ENCODE measurements at regions not wholly inside any gene's neighbourhood (a gene's known extent, or its start where the extent isn't known, plus 50 kb on each side); places are given as distances from the start of the nearest gene placed in this dataset.
"Not testable (repeated sequence)": the region's sequence is repeated elsewhere in the genome, so short reads cannot be mapped to it uniquely, and the experiment has no call there.

GRCh38 chr7:86592185-86592584 lies 51.5 kb upstream of the GRM3 start:
- no peak for DNase-seq (ENCODE audit: low read depth in 3 of 3, low spot score in 2 of 3)

- DNase-seq (ENCODE audit: low read depth in 3 of 3, low spot score in 2 of 3), result no peak
These were observed 69.7 kb upstream of the GRM3 start for GRCh38 chr7:86574006-86574405.

GRCh38 chr7:86558680-86559501 lies 84.8 kb upstream of the GRM3 start:
- DNase-seq (ENCODE audit: low read depth in 3 of 3, low spot score in 2 of 3), result no peak

GRCh38 chr7:86534641-86535040 lies 109.1 kb upstream of the GRM3 start:
- DNase-seq (ENCODE audit: low read depth in 3 of 3, low spot score in 2 of 3), result no peak

- DNase-seq (ENCODE audit: low read depth in 3 of 3, low spot score in 2 of 3), result no peak
These were observed 139.5 kb upstream of the GRM3 start for GRCh38 chr7:86504229-86504628.

GRCh38 chr7:86499986-86500385 lies 143.7 kb upstream of the GRM3 start:
- DNase-seq (ENCODE audit: low read depth in 3 of 3, low spot score in 2 of 3), result no peak

- no peak for DNase-seq (ENCODE audit: low read depth in 3 of 3, low spot score in 2 of 3)
These were observed 157.9 kb upstream of the GRM3 start for GRCh38 chr7:86485827-86486226.

GRCh38 chr7:86479144-86479543 lies 164.6 kb upstream of the GRM3 start:
- DNase-seq (ENCODE audit: low read depth in 3 of 3, low spot score in 2 of 3), result no peak

- no peak for DNase-seq (ENCODE audit: low read depth in 3 of 3, low spot score in 2 of 3)
These were observed 166.3 kb upstream of the GRM3 start for GRCh38 chr7:86477343-86477935.

- DNase-seq (ENCODE audit: low read depth in 3 of 3, low spot score in 2 of 3), result no peak
These were observed 172.9 kb upstream of the GRM3 start for GRCh38 chr7:86470763-86471162.

- peak; percentile 53 to 74 (median 54) for DNase-seq (ENCODE audit: low read depth in 3 of 3, low spot score in 2 of 3)
These were observed 173.9 kb upstream of the GRM3 start for GRCh38 chr7:86469680-86470295.

GRCh38 chr7:86454753-86455152 lies 189.0 kb upstream of the GRM3 start:
- DNase-seq (ENCODE audit: low read depth in 3 of 3, low spot score in 2 of 3), result no peak

GRCh38 chr7:86453454-86453853 lies 190.3 kb upstream of the GRM3 start:
- no peak for DNase-seq (ENCODE audit: low read depth in 3 of 3, low spot score in 2 of 3)

- DNase-seq (ENCODE audit: low read depth in 3 of 3, low spot score in 2 of 3), result no peak
These were observed 194.9 kb upstream of the GRM3 start for GRCh38 chr7:86448856-86449255.

GRCh38 chr7:86445285-86445684 lies 198.4 kb upstream of the GRM3 start:
- no peak for DNase-seq (ENCODE audit: low read depth in 3 of 3, low spot score in 2 of 3)

GRCh38 chr7:86444245-86444644 lies 199.5 kb upstream of the GRM3 start:
- DNase-seq (ENCODE audit: low read depth in 3 of 3, low spot score in 2 of 3), result no peak

- not testable (repeated sequence) for DNase-seq (ENCODE audit: low read depth in 3 of 3, low spot score in 2 of 3)
These were observed 203.3 kb upstream of the GRM3 start for GRCh38 chr7:86440420-86440819.

- DNase-seq (ENCODE audit: low read depth in 3 of 3, low spot score in 2 of 3), result no peak
These were observed 205.7 kb upstream of the GRM3 start for GRCh38 chr7:86437951-86438450.

GRCh38 chr7:86431761-86432160 lies 211.9 kb upstream of the GRM3 start:
- DNase-seq (ENCODE audit: low read depth in 3 of 3, low spot score in 2 of 3), result no peak

GRCh38 chr7:86411814-86412213 lies 231.9 kb upstream of the GRM3 start:
- DNase-seq (ENCODE audit: low read depth in 3 of 3, low spot score in 2 of 3), result no peak

GRCh38 chr7:86407291-86407690 lies 236.4 kb upstream of the GRM3 start:
- no peak for DNase-seq (ENCODE audit: low read depth in 3 of 3, low spot score in 2 of 3)

- no peak for DNase-seq (ENCODE audit: low read depth in 3 of 3, low spot score in 2 of 3)
These were observed 251.9 kb upstream of the GRM3 start for GRCh38 chr7:86391813-86392212.

All from right renal cortex interstitium (tissue), 3 donors.